KMS-11 (cell line): ENCODE measurements at regions not wholly inside any gene's neighbourhood (a gene's known extent, or its start where the extent isn't known, plus 50 kb on each side); places are given as distances from the start of the nearest gene placed in this dataset.

Experiments used
- H2AFZ ChIP-seq: fragments of 200-600 bp; sonication (generic); 2 replicates; pipeline ENCODE4 v1.6.1; 2016; ENCODE audit warnings: antibody characterized with exemption, mixed run types, low read depth
- H3K27ac ChIP-seq: fragments of 200-600 bp; sonication (generic); 2 replicates; pipeline ENCODE4 v1.6.1; 2016; ENCODE audit warnings: mild to moderate bottlenecking, mixed run types
- H3K27me3 ChIP-seq: fragments of 200-600 bp; sonication (generic); 2 replicates; pipeline ENCODE4 v1.6.1; 2017; ENCODE audit warnings: mild to moderate bottlenecking, low read depth, mixed run types, moderate library complexity; ENCODE audit not compliant: insufficient read depth
- H3K36me3 ChIP-seq: fragments of 200-600 bp; sonication (generic); 2 replicates; pipeline ENCODE4 v1.6.1; 2017; ENCODE audit warnings: mild to moderate bottlenecking, mixed run types; ENCODE audit not compliant: insufficient read depth
- H3K4me1 ChIP-seq: fragments of 200-600 bp; sonication (generic); 2 replicates; pipeline ENCODE4 v1.6.1; 2016; ENCODE audit warnings: mild to moderate bottlenecking, low read depth, mixed run types; ENCODE audit not compliant: poor library complexity, severe bottlenecking
- H3K4me2 ChIP-seq: fragments of 200-600 bp; sonication (generic); 2 replicates; pipeline ENCODE4 v1.7.0; 2016; ENCODE audit warnings: mild to moderate bottlenecking, mixed run types
- H3K4me3 ChIP-seq: fragments of 200-600 bp; sonication (generic); IDR thresholded peaks from 2 replicates; pipeline ENCODE4 v1.6.1; 2017; ENCODE audit warnings: low read depth, low read length, mixed read lengths; ENCODE audit not compliant: insufficient read depth
- H3K79me2 ChIP-seq: fragments of 200-600 bp; sonication (generic); 2 replicates; pipeline ENCODE4 v1.6.1; 2016; ENCODE audit warnings: low read depth, mixed run types; ENCODE audit not compliant: insufficient read depth
- H3K9ac ChIP-seq: fragments of 200-600 bp; sonication (generic); 2 replicates; pipeline ENCODE4 v1.6.1; 2016; ENCODE audit warnings: mild to moderate bottlenecking, mixed run types
- H4K20me1 ChIP-seq: fragments of 200-600 bp; sonication (generic); 2 replicates; pipeline ENCODE4 v1.6.1; 2016; ENCODE audit warnings: mild to moderate bottlenecking, mixed run types; ENCODE audit not compliant: insufficient read depth
- TF ChIP-seq, protein P1 (sequence below): fragments of 200-600 bp; sonication (generic); conservative IDR thresholded peaks from 2 replicates; pipeline ENCODE4 v1.6.1; 2017; ENCODE audit warnings: low read depth, mild to moderate bottlenecking, antibody characterized with exemption, low read length, moderate library complexity, mixed read lengths

DNA sequence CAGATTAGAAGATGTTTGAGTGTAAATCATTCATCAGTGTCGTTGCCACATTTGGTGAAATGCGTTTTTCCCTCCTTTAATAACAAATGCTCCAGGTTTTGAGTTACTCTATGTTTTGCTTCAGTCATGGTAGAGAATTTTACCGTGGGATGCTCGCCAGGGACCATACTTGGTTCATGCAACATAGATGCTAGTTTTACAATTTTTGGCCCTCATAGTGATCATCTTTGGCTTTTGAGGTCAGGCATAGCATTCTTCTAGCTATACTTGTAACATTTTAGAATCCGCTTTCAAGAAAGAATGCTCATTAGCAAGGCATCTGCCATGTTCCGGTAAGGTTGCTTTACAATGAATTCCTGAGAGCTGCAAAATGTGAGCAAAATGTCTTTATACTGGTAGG, 147.2 kb downstream of the SPCS3 start:
- no peak overlapping the region for H3K4me3 ChIP-seq
- H3K27me3 ChIP-seq, result no peaks in the 10 kb centered on the region
- H3K9ac ChIP-seq, result no peak overlapping the region
- no peak overlapping the region for H3K27ac ChIP-seq
- H3K4me2 ChIP-seq, result no peak overlapping the region
- no peaks in the 10 kb centered on the region for H4K20me1 ChIP-seq
- H3K4me1 ChIP-seq, result no peaks in the 10 kb centered on the region
- TF ChIP-seq, protein P1, sequence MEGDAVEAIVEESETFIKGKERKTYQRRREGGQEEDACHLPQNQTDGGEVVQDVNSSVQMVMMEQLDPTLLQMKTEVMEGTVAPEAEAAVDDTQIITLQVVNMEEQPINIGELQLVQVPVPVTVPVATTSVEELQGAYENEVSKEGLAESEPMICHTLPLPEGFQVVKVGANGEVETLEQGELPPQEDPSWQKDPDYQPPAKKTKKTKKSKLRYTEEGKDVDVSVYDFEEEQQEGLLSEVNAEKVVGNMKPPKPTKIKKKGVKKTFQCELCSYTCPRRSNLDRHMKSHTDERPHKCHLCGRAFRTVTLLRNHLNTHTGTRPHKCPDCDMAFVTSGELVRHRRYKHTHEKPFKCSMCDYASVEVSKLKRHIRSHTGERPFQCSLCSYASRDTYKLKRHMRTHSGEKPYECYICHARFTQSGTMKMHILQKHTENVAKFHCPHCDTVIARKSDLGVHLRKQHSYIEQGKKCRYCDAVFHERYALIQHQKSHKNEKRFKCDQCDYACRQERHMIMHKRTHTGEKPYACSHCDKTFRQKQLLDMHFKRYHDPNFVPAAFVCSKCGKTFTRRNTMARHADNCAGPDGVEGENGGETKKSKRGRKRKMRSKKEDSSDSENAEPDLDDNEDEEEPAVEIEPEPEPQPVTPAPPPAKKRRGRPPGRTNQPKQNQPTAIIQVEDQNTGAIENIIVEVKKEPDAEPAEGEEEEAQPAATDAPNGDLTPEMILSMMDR, result no peak
- no peaks in the 10 kb centered on the region for H3K79me2 ChIP-seq
- H3K36me3 ChIP-seq, result no peaks in the 10 kb centered on the region
- no peak overlapping the region for H2AFZ ChIP-seq

DNA sequence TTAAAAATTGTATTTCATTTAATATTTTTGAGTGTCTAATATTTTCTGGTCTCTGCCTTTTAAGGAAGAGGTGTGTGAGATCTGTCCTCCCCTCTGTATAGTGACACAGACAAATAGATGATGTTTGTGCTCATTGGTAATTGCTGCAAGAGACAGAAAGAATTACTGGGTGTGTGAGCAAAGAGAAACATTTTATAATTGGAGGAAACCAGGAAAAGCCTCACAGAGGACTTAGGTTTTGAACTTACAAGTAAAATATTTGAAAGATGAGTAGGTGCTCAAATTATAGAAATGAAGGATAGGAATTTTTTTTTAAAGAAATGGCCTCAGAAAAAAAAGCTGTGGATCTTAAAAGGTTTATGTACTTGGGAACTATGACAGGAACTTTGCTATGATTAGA, 149.8 kb downstream of the SPCS3 start:
- H2AFZ ChIP-seq, result no peak overlapping the region
- H3K9ac ChIP-seq, result no peak overlapping the region
- H3K27me3 ChIP-seq, result no peaks in the 10 kb centered on the region
- H3K79me2 ChIP-seq, result no peaks in the 10 kb centered on the region
- TF ChIP-seq, protein P1, result no peak
- no peak overlapping the region for H3K4me3 ChIP-seq
- H3K36me3 ChIP-seq, result no peaks in the 10 kb centered on the region
- H4K20me1 ChIP-seq, result no peaks in the 10 kb centered on the region
- H3K4me1 ChIP-seq, result no peaks in the 10 kb centered on the region
- no peak overlapping the region for H3K27ac ChIP-seq
- no peak overlapping the region for H3K4me2 ChIP-seq

DNA sequence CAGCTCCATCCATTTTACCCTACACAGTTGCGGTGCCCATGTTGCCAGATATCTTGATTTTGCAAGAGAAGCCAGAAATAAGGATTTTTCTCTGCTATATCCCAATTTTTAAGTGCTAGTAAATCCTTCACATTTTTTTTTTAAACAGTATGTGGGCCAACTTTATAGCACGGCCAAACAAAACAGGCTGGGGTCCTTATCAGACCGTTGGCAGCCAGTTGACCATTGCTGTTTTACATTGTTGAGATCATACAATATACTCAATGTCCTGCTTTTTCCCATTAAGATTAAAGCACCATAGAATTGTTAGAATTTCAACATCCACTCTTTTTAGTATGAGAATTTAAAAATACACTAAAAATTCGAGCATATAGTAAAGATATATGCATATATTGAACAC, 150.9 kb downstream of the SPCS3 start:
- Histone ChIP-seq H3K27ac (no peak overlapping the region), H2AFZ (no peak overlapping the region), H3K36me3 (no peaks in the 10 kb centered on the region), H4K20me1 (no peaks in the 10 kb centered on the region), H3K27me3 (no peaks in the 10 kb centered on the region), H3K9ac (no peak overlapping the region), H3K4me2 (no peak overlapping the region), H3K79me2 (no peaks in the 10 kb centered on the region), H3K4me3 (no peak overlapping the region), H3K4me1 (no peaks in the 10 kb centered on the region)
- TF ChIP-seq, protein P1, result no peak

DNA sequence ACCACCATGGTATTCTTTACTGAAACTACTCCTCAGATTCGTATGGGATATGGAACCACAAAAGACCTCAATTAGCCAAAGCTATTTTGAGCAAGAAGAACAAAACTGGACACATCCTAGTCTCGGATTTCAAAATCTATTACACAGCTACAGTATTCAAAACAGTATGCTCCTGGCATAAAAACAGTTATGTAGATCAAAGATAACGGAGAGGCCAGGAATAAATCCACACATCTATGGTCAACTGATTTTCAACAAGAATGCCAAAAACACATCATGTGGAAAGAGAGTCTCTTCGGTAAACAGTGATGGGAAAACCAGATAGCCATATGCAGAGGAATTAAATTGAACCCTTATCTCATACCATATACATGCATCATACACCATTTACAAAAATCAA, 155.3 kb downstream of the SPCS3 start:
- no peaks in the 10 kb centered on the region for H3K79me2 ChIP-seq
- H3K36me3 ChIP-seq, result no peaks in the 10 kb centered on the region
- TF ChIP-seq, protein P1, result no peak
- no peak overlapping the region for H3K9ac ChIP-seq
- H3K4me1 ChIP-seq, result peaks cover 4% of the 10 kb centered on the region
- H3K4me2 ChIP-seq, result no peak overlapping the region
- H3K27ac ChIP-seq, result no peak overlapping the region
- no peak overlapping the region for H3K4me3 ChIP-seq
- H4K20me1 ChIP-seq, result no peaks in the 10 kb centered on the region
- H3K27me3 ChIP-seq, result no peaks in the 10 kb centered on the region
- no peak overlapping the region for H2AFZ ChIP-seq

DNA sequence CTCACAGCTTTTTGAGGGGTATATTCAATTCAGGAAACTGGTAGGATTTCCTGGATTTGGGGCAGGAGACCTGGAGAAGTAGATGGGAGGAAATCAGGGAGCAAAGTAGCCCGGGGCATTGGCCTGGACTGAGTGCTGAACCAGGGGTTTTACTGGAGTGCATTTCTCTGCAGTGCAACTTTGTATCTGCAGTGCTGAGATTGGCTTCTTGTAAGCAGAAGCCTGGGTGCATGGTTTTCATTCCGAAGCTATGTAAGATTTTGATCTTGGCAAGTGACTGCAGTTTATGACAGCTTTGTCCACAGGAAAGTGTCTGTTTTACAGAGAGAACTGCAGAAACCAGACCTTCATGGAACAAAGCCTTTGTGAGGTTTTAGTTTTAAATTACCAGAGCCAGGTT, 158.3 kb downstream of the SPCS3 start:
- Histone ChIP-seq H3K4me2 (no peak overlapping the region), H4K20me1 (no peaks in the 10 kb centered on the region), H3K4me3 (no peak overlapping the region), H2AFZ (no peak overlapping the region), H3K79me2 (no peaks in the 10 kb centered on the region), H3K9ac (no peak overlapping the region), H3K4me1 (peaks cover 4% of the 10 kb centered on the region), H3K27me3 (no peaks in the 10 kb centered on the region), H3K27ac (no peak overlapping the region), H3K36me3 (no peaks in the 10 kb centered on the region)
- TF ChIP-seq, protein P1, result no peak
